ENCODE measurements at regions not wholly inside any gene's neighbourhood (a gene's known extent, or its start where the extent isn't known, plus 50 kb on each side); places are given as distances from the start of the nearest gene placed in this dataset.

DNA sequence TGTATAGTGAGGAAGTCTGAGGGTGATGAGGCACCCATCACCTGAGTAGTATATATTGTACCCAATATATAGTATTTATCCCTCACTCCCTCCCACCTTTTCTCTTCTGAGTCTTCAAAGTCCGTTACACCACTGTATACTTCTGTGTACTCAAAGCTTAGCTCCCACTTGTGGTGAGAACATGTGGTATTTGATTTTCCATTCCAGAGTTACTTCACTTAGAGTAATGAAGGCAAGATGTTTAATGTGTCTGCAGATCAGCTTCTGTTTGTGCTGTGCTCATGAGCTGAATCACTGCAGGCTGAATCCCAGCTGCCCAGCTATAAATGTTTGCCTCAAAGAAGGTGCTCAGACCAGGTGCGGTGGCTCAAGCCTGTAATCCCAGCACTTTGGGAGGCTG, 139.3 kb upstream of the FOXA2 start:
- WGBS, 2 experiments (ENCODE audit: low coverage in 1 of 2, low lambda C conversion rate in 2 of 2, missing lambda C conversion rate in 2 of 2), result 0% methylated on average over 2 of the region's 2 CpGs
- H3K4me3 ChIP-seq, result no peak overlapping the region
- no peak overlapping the region for H3K9ac ChIP-seq
- DNase-seq, result peak; percentile 39
- no peaks in the 10 kb centered on the region for H3K4me1 ChIP-seq (ENCODE audit: insufficient read depth)
- TF ChIP-seq EZH2phosphoT487 (IDR thresholded peaks at IDR 0.05; ENCODE audit: insufficient read depth, low read depth), result no peak
- no peak for TF ChIP-seq EZH2 (IDR thresholded peaks at IDR 0.05; ENCODE audit: insufficient read depth, poor library complexity, severe bottlenecking)
- H3K36me3 ChIP-seq (ENCODE audit: low read depth), result no peaks in the 10 kb centered on the region
- H3K79me2 ChIP-seq (ENCODE audit: insufficient read depth), result no peaks in the 10 kb centered on the region
- H3K9me3 ChIP-seq (ENCODE audit: low read depth), result no peaks in the 10 kb centered on the region
- H3K9me2 ChIP-seq (ENCODE audit: insufficient read depth), result no peaks in the 10 kb centered on the region
- in situ Hi-C loops (cut with MboI), result no loop called here
- no peak overlapping the region for H2AFZ ChIP-seq
- no peaks in the 10 kb centered on the region for H4K20me1 ChIP-seq (ENCODE audit: insufficient read depth)
- H3K4me2 ChIP-seq (ENCODE audit: unreplicated experiment), result no peak overlapping the region
- no peaks in the 10 kb centered on the region for H3F3A ChIP-seq (ENCODE audit: insufficient read depth)
- no peak overlapping the region for H3K27ac ChIP-seq
- H3K27me3 ChIP-seq (replicated peaks; ENCODE audit: insufficient read depth), result peaks cover 16% of the 10 kb centered on the region

DNA sequence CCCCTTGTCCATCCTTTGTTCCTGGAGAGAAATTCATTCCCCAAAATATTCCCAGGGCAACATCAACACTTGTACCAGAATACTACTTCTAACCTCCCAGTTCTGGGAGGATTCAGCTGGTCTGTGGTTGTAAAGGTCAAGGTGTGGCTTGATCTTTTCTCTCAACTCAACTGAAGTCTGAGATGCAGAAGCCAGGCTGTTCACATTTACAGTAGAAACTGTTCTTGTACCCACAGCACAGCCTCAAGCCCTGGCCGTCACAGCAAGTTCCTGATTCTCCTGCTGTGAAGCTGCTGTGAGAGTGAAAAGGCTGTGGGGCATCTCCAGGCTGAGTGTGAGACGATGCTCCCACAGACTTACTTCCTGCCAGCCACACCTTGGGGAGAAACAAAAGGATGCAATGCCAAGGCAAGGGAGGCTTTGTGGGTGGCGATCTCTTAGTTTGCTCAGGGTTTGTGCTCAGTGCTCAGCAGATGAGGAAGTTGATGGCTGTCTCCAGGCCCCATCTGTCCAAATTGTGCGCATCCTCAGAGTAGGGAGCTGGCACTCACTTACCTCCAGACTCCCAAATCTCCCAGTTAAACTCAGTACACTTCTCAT, 143.9 kb upstream of the FOXA2 start:
- TF ChIP-seq EZH2 (IDR thresholded peaks at IDR 0.05; ENCODE audit: insufficient read depth, poor library complexity, severe bottlenecking) (no peak), EZH2phosphoT487 (IDR thresholded peaks at IDR 0.05; ENCODE audit: insufficient read depth, low read depth) (no peak)
- Histone ChIP-seq H3K9me3 (ENCODE audit: low read depth) (no peaks in the 10 kb centered on the region), H3K4me2 (ENCODE audit: unreplicated experiment) (no peak overlapping the region), H3K4me3 (no peak overlapping the region), H3K36me3 (ENCODE audit: low read depth) (no peaks in the 10 kb centered on the region), H4K20me1 (ENCODE audit: insufficient read depth) (no peaks in the 10 kb centered on the region), H3K27me3 (replicated peaks; ENCODE audit: insufficient read depth) (no peaks in the 10 kb centered on the region; the same call in none of the 2 replicates), H3K9me2 (ENCODE audit: insufficient read depth) (no peaks in the 10 kb centered on the region), H3K27ac (no peak overlapping the region), H3K9ac (no peak overlapping the region), H3K79me2 (ENCODE audit: insufficient read depth) (no peaks in the 10 kb centered on the region), H3K4me1 (ENCODE audit: insufficient read depth) (no peaks in the 10 kb centered on the region), H2AFZ (no peak overlapping the region), H3F3A (ENCODE audit: insufficient read depth) (no peaks in the 10 kb centered on the region)
- 68 to 77% methylated on average over 4 of the region's 4 CpGs for WGBS, 2 experiments (ENCODE audit: low coverage in 1 of 2, low lambda C conversion rate in 2 of 2, missing lambda C conversion rate in 2 of 2)
- in situ Hi-C loops (cut with MboI), result no loop called here
- DNase-seq, result no peak

GRCh38 chr20:22729180-22729579, 144.8 kb upstream of the FOXA2 start:
- Histone ChIP-seq H3K79me2 (ENCODE audit: insufficient read depth) (no peaks in the 10 kb centered on the region), H3K4me1 (ENCODE audit: insufficient read depth) (no peaks in the 10 kb centered on the region), H3K9me2 (ENCODE audit: insufficient read depth) (no peaks in the 10 kb centered on the region), H4K20me1 (ENCODE audit: insufficient read depth) (no peaks in the 10 kb centered on the region), H3K4me2 (ENCODE audit: unreplicated experiment) (no peak overlapping the region), H3K9ac (no peak overlapping the region), H3K4me3 (no peak overlapping the region), H3K36me3 (ENCODE audit: low read depth) (no peaks in the 10 kb centered on the region), H3K27me3 (replicated peaks; ENCODE audit: insufficient read depth) (no peaks in the 10 kb centered on the region; the same call in none of the 2 replicates), H2AFZ (no peak overlapping the region), H3K27ac (no peak overlapping the region), H3F3A (ENCODE audit: insufficient read depth) (no peaks in the 10 kb centered on the region), H3K9me3 (ENCODE audit: low read depth) (no peaks in the 10 kb centered on the region)
- TF ChIP-seq EZH2phosphoT487 (IDR thresholded peaks at IDR 0.05; ENCODE audit: insufficient read depth, low read depth), result no peak
- no peak for TF ChIP-seq EZH2 (IDR thresholded peaks at IDR 0.05; ENCODE audit: insufficient read depth, poor library complexity, severe bottlenecking)
- no peak for DNase-seq
- in situ Hi-C loops (cut with MboI), result no loop called here

DNA sequence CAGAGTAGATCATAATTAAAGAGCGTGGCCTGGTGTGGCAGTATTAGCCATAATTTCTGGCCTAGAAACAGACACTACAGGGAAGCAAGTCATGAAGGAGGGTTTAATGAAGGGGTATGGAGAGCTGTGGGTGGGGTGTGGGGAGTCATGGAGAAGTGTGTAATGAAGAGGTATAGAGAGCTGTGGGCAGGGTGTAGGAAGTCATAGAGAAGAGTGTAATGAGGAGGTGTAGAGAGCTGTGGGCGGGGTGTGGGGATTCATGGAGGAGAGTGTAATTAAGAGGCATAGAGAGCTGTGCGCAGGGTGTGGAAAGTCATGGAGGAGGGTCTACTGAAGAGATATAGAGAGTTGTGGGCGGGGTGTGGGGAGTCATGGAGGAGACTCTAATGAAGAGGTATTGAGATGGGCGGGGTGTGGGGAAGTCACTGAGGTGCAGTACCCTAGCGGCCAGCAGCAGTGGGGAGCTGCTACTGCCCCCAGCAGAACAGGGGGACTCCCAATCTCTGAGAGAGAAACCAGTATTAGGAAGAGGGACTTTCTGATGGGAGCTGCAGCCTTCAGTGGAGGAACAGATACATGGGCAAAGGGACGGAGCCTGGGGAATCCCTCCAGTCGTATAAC, 145.4 kb upstream of the FOXA2 start:
- in situ Hi-C loops (cut with MboI), result no loop called here
- no peaks in the 10 kb centered on the region; the same call in none of the 2 replicates for H3K27me3 ChIP-seq (replicated peaks; ENCODE audit: insufficient read depth)
- H3K36me3 ChIP-seq (ENCODE audit: low read depth), result no peaks in the 10 kb centered on the region
- H3K4me3 ChIP-seq, result no peak overlapping the region
- no peak overlapping the region for H2AFZ ChIP-seq
- no peak overlapping the region for H3K27ac ChIP-seq
- no peak for TF ChIP-seq EZH2 (IDR thresholded peaks at IDR 0.05; ENCODE audit: insufficient read depth, poor library complexity, severe bottlenecking)
- TF ChIP-seq EZH2phosphoT487 (IDR thresholded peaks at IDR 0.05; ENCODE audit: insufficient read depth, low read depth), result no peak
- H3F3A ChIP-seq (ENCODE audit: insufficient read depth), result no peaks in the 10 kb centered on the region
- WGBS, 2 experiments (ENCODE audit: low coverage in 1 of 2, low lambda C conversion rate in 2 of 2, missing lambda C conversion rate in 2 of 2), result 70 to 74% methylated on average over 6 to 8 of the region's 8 CpGs
- no peaks in the 10 kb centered on the region for H3K9me2 ChIP-seq (ENCODE audit: insufficient read depth)
- no peaks in the 10 kb centered on the region for H3K79me2 ChIP-seq (ENCODE audit: insufficient read depth)
- no peak overlapping the region for H3K4me2 ChIP-seq (ENCODE audit: unreplicated experiment)
- H4K20me1 ChIP-seq (ENCODE audit: insufficient read depth), result no peaks in the 10 kb centered on the region
- H3K9me3 ChIP-seq (ENCODE audit: low read depth), result no peaks in the 10 kb centered on the region
- no peak overlapping the region for H3K9ac ChIP-seq
- DNase-seq, result no peak
- no peaks in the 10 kb centered on the region for H3K4me1 ChIP-seq (ENCODE audit: insufficient read depth)
